HCT116 (cell line): ENCODE measurements at regions not wholly inside any gene's neighbourhood (a gene's known extent, or its start where the extent isn't known, plus 50 kb on each side); places are given as distances from the start of the nearest gene placed in this dataset.

Source experiments
- ATAC-seq: fragments of 200-7000 bp; cut with Tn5 transposase; 2 replicates; pipeline ENCODE4 v1.9.1; 2020; ENCODE audit warnings: mild to moderate bottlenecking, moderate library complexity
- BruUV-seq: library from RNA; stranded (reverse); fragments of 400-500 nt; replicated peaks from 2 replicates; lab custom pipeline; 2021; lab: Mats Ljungman, UMichigan
- CTCF ChIA-PET: fragments of 300-600 bp; sonication (Branson Sonifier 250); formaldehyde crosslinking; loops from one replicate; lab custom pipeline; 2021; ENCODE audit warnings: antibody characterized with exemption; lab: Charles Lee
- POLR2A ChIA-PET: fragments of 300-600, 350-600 bp; sonication (Branson Sonifier 250); formaldehyde crosslinking; loops from one replicate; lab custom pipeline; 2021; ENCODE audit warnings: antibody characterized with exemption; lab: Charles Lee
- RAD21 ChIA-PET, 2 experiments: fragments of 300-600 bp; sonication (Branson Sonifier 250); formaldehyde crosslinking; loops; one replicate each; lab custom pipeline; 2023; ENCODE audit warnings: low total read pairs in 2 of 2; ENCODE audit not compliant: uncharacterized antibody in 2 of 2, unreplicated experiment in 2 of 2, low non-redundant PET in 1 of 2; lab: Charles Lee
- DNase-seq: peaks from one replicate; pipeline ENCODE4 v3.0.0-alpha.2; 2010; ENCODE audit warnings: low read depth, low spot score
- H2AFZ ChIP-seq: fragments of 200-600 bp; shearing (Covaris generic), sonication (generic); 2 replicates; pipeline ENCODE4 v1.6.1; 2017; ENCODE audit warnings: low read depth, mixed run types, mixed read lengths, antibody characterized with exemption, low read length; ENCODE audit not compliant: poor library complexity, severe bottlenecking
- H3K27ac ChIP-seq: 2 replicates; pipeline ENCODE4 v1.5.1; 2012; ENCODE audit warnings: low read depth, low read length
- H3K27me3 ChIP-seq: fragments of 200-600 bp; sonication (generic); 2 replicates; pipeline ENCODE4 v1.6.1; 2016; ENCODE audit warnings: mixed run types, low read length, mixed read lengths; ENCODE audit not compliant: insufficient read depth
- H3K36me3 ChIP-seq, 2 experiments: fragments of 200-500 bp in 1 of 2; fragments of 200-600 bp in 1 of 2; sonication (Bioruptor generic) in 1 of 2; sonication (generic) in 1 of 2; 2 replicates each; pipeline versions ENCODE4 v1.5.1 to v1.6.1; 2014 to 2016; ENCODE audit warnings: low read length in 2 of 2, inconsistent platforms in 1 of 2, mixed read lengths in 1 of 2, mixed run types in 1 of 2; ENCODE audit not compliant: insufficient read depth in 2 of 2, control insufficient read depth in 1 of 2
- H3K4me1 ChIP-seq, 2 experiments: fragments of 200-600 bp in 1 of 2; sonication (generic) in 1 of 2; 2 replicates each; pipeline versions ENCODE4 v1.5.1 to v1.6.1; 2012 to 2017; ENCODE audit warnings: low read length in 2 of 2, inconsistent platforms in 1 of 2, mild to moderate bottlenecking in 1 of 2, mixed read lengths in 1 of 2, mixed run types in 1 of 2, moderate library complexity in 1 of 2; ENCODE audit not compliant: insufficient read depth in 2 of 2, control insufficient read depth in 1 of 2
- H3K4me2 ChIP-seq: fragments of 200-600 bp; sonication (generic); 2 replicates; pipeline ENCODE4 v1.6.1; 2017; ENCODE audit warnings: mixed run types, low read length, mixed read lengths
- H3K4me3 ChIP-seq, 2 experiments: fragments of 200-600 bp in 1 of 2; sonication (generic) in 1 of 2; replicated peaks in 1 of 2; 2 replicates each; pipeline ENCODE4 v1.5.1; 2011 to 2016; ENCODE audit warnings: low read length in 2 of 2, control low read depth in 1 of 2, low read depth in 1 of 2, mild to moderate bottlenecking in 1 of 2, mixed read lengths in 1 of 2, mixed run types in 1 of 2
- H3K79me2 ChIP-seq: fragments of 200-600 bp; sonication (generic); 2 replicates; pipeline ENCODE4 v1.6.1; 2017; ENCODE audit warnings: mild to moderate bottlenecking, mixed run types, low read length, moderate library complexity, mixed read lengths; ENCODE audit not compliant: insufficient read depth
- H3K9ac ChIP-seq: fragments of 200-600 bp; sonication (generic); 2 replicates; pipeline ENCODE4 v1.6.1; 2016; ENCODE audit warnings: low read length, mixed read lengths
- H3K9me2 ChIP-seq: fragments of 200-600 bp; sonication (generic), shearing (Covaris generic); 2 replicates; pipeline ENCODE4 v1.6.1; 2017; ENCODE audit warnings: mixed run types, mild to moderate bottlenecking, moderate library complexity; ENCODE audit not compliant: insufficient read depth
- H3K9me3 ChIP-seq, 2 experiments: fragments of 200-500 bp in 1 of 2; fragments of 200-600 bp in 1 of 2; sonication (Bioruptor generic) in 1 of 2; sonication (generic) in 1 of 2; 2 replicates each; pipeline ENCODE4 v1.6.1; 2014 to 2017; ENCODE audit warnings: low read length in 2 of 2, mixed read lengths in 2 of 2, inconsistent platforms in 1 of 2, low read depth in 1 of 2, mild to moderate bottlenecking in 1 of 2, mixed run types in 1 of 2, moderate library complexity in 1 of 2; ENCODE audit not compliant: control insufficient read depth in 1 of 2, insufficient read depth in 1 of 2
- H4K20me1 ChIP-seq: fragments of 200-600 bp; sonication (generic), shearing (Covaris generic); 2 replicates; pipeline ENCODE4 v1.6.1; 2017; ENCODE audit warnings: mixed run types, mild to moderate bottlenecking, moderate library complexity; ENCODE audit not compliant: insufficient read depth
- ATF3 ChIP-seq: IDR thresholded peaks from 2 replicates; pipeline ENCODE4 v1.6.1; 2012
- EGR1 ChIP-seq: IDR thresholded peaks from 2 replicates; pipeline ENCODE4 v1.6.1; 2012; ENCODE audit warnings: low read depth
- EZH2 ChIP-seq: fragments of 200-600 bp; sonication (generic); IDR thresholded peaks from 2 replicates; pipeline ENCODE4 v1.6.1; 2017; ENCODE audit warnings: antibody characterized with exemption, mixed run types
- FOSL1 ChIP-seq: IDR thresholded peaks from 2 replicates; pipeline ENCODE4 v1.6.1; 2012; ENCODE audit warnings: low read depth
- JUND ChIP-seq: IDR thresholded peaks from 2 replicates; pipeline ENCODE4 v1.6.1; 2012
- MAX ChIP-seq: IDR thresholded peaks from 2 replicates; pipeline ENCODE4 v1.6.1; 2012
- POLR2A ChIP-seq: IDR thresholded peaks from 2 replicates; pipeline ENCODE4 v1.7.0; 2011; ENCODE audit warnings: borderline replicate concordance; ENCODE audit not compliant: insufficient read depth, insufficient read length; ENCODE audit errors: extremely low read depth
- RAD21 ChIP-seq: IDR thresholded peaks from 2 replicates; pipeline ENCODE4 v1.6.1; 2012; ENCODE audit warnings: low read depth, mild to moderate bottlenecking
- SP1 ChIP-seq: IDR thresholded peaks from 2 replicates; pipeline ENCODE4 v1.6.1; 2012; ENCODE audit warnings: low read depth
- SRF ChIP-seq: IDR thresholded peaks from 2 replicates; pipeline ENCODE4 v1.6.1; 2012; ENCODE audit warnings: low read depth
- TCF7L2 ChIP-seq: IDR thresholded peaks from 2 replicates; pipeline ENCODE4 v1.7.0; 2011; ENCODE audit warnings: borderline replicate concordance, inconsistent platforms; ENCODE audit not compliant: insufficient read depth, insufficient read length; ENCODE audit errors: extremely low read depth
- YY1 ChIP-seq: IDR thresholded peaks from 2 replicates; pipeline ENCODE4 v1.6.1; 2011; ENCODE audit warnings: low read length, low read depth, moderate library complexity, mild to moderate bottlenecking; ENCODE audit not compliant: insufficient replicate concordance; ENCODE audit errors: extremely low read depth
- ZBTB33 ChIP-seq: IDR thresholded peaks from 2 replicates; pipeline ENCODE4 v1.6.1; 2011; ENCODE audit warnings: mild to moderate bottlenecking, low read length, moderate library complexity; ENCODE audit not compliant: insufficient replicate concordance; ENCODE audit errors: extremely low read depth
- ZFX ChIP-seq: fragments of 450-650 bp; IDR thresholded peaks from 2 replicates; pipeline ENCODE4 v1.6.1; 2017
- ZNF274 ChIP-seq: fragments of 200-500 bp; sonication (Bioruptor generic); IDR thresholded peaks from 2 replicates; pipeline ENCODE4 v1.6.1; 2014; ENCODE audit warnings: mild to moderate bottlenecking, low read depth, low read length, inconsistent platforms
- intact Hi-C: fragments of 100-400 bp; cut with micrococcal nuclease; formaldehyde crosslinking; loops from 2 replicates; pipeline ENCODE4 v1.10.0; 2022

- POLR2A ChIA-PET = no interaction called here
- no peaks in the 10 kb centered on the region for H3K79me2 ChIP-seq
- H3K9ac ChIP-seq = no peak overlapping the region
- DNase-seq = no peak
- BruUV-seq = no TSS peak
- H3K4me2 ChIP-seq = no peak overlapping the region
- H3K27ac ChIP-seq = no peak overlapping the region
- intact Hi-C loops = no loop called here
- H2AFZ ChIP-seq = no peak overlapping the region
- H3K4me3 ChIP-seq = no peak overlapping the region
- H4K20me1 ChIP-seq = no peaks in the 10 kb centered on the region
- no peaks in the 10 kb centered on the region for H3K9me2 ChIP-seq
- no peaks in the 10 kb centered on the region for H3K27me3 ChIP-seq
- TF ChIP-seq MAX (no peak), POLR2A (no peak), EGR1 (no peak), FOSL1 (no peak), SP1 (no peak), YY1 (no peak), SRF (no peak), ZFX (no peak), JUND (no peak), ATF3 (no peak), TCF7L2 (no peak), EZH2 (no peak), ZNF274 (no peak), ZBTB33 (no peak), RAD21 (no peak)
- TF ChIP-seq, all 23 proteins: peak for 0
- no peak for ATAC-seq
- H3K4me1 ChIP-seq = no peaks in the 10 kb centered on the region
- ChIA-PET RAD21 (no interaction called here), CTCF (no interaction called here)
- H3K9me3 ChIP-seq = no peaks in the 10 kb centered on the region
- H3K36me3 ChIP-seq = no peaks in the 10 kb centered on the region
Measured at GRCh38 chr1:208756339-208756981, 512.3 kb upstream of the PLXNA2 start.
